GM18519 (cell line): ENCODE measurements at regions not wholly inside any gene's neighbourhood (a gene's known extent, or its start where the extent isn't known, plus 50 kb on each side); places are given as distances from the start of the nearest gene placed in this dataset.

ENCODE experiments used
- ATAC-seq: cut with Tn5 transposase; IDR thresholded peaks from one replicate; pipeline ENCODE4 v1.9.1; 2021; ENCODE audit warnings: mild to moderate bottlenecking, moderate library complexity; ENCODE audit not compliant: unreplicated experiment, low FRiP score

DNA sequence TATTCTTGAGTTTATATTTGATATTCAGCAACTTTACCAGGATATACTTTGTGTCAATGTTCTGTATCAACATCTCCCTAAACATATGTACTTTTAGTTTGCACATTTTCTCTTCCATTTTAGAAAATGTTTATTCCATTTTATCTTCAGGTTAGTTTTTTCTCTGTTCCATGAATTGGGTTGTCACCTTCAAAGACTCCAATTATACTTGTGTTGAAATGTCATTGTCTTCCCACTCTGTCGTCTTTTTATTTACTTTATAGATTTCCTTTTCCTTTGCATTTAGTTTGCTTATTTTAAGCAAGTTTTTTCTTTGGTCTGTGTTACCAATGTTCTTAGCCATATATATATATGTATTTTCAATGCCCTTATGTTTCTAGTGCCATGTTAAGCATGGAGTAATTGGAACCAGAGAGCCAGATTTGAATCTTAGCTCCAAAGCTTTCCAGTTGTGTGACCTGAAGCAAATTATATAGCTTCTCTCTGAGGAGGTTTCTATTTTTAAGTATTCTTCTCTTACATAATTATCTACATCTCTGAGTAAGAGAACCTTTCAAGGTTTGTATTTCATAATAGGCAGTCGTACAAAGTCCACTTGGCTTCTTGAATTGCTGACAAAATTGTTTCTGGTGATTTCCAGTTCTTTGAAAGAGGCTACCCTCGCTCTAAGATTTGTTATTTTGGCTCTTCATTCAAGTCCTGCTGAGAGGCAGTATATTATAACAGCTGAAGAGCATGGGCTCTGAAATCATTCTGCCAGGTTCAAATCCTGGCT, 85.8 kb upstream of the DYRK2 start:
- ATAC-seq: no peak

DNA sequence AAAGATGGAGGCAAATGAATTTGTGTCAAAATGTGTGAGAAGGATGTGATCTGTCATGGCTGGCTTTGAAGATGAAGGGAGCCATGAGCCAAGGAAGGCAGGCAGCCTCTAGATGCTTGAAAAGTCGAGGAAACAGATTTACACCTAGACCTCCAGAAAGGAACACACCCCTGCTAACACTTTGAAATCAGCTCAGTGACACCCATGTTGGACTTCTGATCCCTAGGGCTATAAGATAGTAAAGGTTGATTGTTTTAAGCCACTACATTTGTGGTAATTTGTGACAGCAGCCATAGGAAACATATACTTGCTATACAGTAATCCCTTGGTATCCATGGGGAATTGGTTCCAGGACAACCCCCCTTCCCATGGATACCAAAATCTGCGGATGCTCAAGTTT, 80.5 kb upstream of the DYRK2 start:
- ATAC-seq: no peak

DNA sequence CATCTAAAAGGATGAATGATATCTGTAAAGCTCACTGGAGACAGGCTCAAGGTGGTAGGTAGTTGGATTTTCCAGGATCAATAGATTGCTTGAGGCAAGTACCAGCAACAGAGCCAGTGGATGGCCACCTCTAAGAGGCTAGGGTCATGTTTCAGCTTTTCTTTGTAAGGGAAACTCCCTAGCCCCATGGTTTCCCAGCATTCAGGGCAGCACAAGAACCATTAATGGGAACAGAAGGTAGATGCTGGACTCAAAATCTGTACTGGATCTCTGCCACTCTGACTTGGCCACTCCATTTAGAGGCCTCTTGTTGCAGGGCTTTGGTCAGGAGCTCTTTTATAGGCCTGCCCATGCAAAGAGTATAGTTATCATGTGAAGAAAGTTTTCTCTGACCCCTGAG, 76.1 kb upstream of the DYRK2 start:
- ATAC-seq: no peak

DNA sequence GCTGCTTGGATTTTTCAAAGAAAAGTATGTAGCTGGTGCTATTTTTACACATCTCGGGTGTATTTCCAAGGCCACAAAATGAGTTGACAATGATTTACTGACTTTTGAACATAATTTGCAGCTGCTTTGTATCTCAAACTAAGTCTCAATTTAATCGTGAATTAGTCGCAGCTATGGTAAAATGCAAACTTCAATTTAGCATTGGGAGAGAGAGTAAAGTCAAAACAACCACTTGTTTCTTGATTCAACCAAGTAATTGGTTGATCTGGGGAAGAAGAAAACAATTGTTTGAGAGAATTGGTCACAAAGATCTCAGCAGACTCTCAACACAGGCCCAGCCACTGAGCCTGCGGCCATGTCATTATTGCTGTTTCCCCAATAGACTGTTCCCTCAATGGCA, 75.0 kb upstream of the DYRK2 start:
- no peak for ATAC-seq

DNA sequence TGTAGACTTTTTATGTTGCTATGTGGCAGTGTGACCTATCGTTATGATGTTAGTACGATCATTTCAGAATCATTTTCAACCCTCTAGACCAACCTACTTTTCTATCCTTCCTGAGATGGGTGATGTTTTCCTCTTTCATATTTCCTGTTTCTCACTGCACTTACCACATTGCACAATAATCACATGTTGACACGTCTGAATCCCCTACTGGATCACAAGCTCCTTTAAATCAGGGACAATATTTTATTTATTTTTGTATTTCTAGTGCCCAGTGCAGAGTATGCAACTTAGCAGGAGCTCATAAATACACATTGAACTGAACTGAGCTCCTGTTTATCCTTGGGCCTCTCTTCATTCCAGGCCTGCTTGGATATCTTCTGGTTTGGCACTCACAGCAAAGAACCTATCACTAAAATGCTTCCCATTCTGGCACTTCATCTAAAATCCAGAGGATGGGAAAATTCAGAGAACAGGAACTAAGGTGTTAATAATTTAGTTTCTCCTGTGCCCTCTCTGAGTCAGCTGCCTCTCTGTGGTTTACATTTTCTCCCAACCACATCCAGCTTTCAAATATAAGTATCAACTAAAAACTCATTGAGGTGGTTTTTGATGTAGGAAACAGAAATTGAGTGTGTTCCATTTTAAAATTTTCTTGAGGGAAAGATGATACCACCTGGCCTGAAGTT, 69.4 kb upstream of the DYRK2 start:
- ATAC-seq: no peak

DNA sequence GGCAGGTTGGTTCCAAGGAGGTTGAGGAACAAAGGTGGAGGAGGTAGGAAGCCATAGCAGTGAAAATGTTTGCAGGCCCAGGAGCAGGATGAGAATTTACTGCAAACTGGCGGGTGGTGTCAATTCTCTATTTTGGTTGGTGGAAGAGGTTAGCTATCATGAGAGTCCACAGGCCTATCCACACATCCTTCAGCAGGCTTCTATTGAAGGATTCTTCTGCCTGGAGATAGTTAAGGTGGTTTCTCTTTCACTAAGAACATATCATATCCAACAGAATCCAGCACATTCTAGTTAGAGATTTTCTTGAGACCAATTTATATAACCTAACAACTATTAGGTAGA, 68.9 kb upstream of the DYRK2 start:
- no peak for ATAC-seq

DNA sequence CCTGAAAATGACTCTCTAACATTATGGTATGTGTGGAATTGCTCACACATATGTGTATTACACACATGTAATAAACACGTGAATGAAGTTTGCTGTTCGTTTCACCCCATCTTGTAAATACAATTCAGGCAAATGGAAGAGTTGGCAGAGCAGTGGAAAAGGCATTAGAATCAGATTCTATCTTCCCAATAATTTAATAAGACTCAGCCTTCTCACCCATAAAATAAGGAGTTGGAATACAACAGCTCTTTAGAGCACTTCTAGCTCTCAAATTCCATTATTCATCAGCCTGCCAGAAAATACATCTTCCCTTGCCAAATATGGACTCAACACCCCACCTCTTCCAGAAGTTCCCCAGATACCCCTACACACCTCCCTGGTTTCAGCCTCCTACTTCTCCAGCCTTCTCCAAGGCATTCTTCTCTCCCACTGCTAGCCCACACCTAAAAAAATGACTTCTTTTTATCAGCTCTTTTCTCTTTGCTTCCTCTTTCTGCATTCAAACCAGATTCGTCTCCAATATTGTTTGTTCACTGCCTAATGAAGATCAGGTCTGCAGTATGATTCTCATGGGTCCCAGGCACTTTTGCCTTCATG, 66.2 kb upstream of the DYRK2 start:
- ATAC-seq: no peak

DNA sequence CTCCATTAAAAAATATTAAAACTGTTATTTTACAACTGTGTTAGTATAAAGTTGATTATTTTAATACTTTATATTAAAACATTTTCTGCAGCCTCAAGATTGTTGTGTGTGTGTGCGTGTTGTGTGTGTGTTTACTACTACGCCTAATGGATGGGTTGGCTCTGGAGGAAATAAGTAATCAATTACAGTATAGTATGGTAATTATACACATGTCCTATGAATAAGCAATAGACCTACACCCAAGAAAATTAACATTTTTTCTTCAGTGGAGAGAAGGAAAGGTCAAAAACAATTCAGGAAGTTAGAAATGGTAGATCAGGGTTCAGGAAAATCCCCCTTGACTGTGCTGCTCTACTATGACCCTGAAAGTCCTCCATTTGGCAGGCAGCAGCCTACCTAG, 65.7 kb upstream of the DYRK2 start:
- ATAC-seq: no peak

DNA sequence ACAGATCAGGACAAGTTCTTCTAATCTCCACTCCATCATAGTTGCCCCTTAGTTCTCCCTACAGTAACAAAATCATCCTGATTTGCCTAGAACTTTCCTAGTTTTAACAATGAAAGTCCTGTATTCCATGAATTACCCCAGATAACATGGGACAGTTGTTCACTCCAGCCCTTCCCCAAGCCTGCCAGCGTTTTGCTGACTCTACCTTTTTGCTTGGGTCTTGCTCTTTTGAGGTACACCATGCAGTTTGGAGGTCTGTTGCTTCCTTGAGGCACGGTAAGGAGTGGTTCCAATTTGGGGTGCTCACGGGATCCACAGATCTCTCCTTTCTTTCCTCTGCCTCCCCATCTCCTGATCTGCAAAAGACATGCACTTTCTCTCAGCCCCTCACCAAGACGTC, 61.6 kb upstream of the DYRK2 start:
- ATAC-seq: no peak

DNA sequence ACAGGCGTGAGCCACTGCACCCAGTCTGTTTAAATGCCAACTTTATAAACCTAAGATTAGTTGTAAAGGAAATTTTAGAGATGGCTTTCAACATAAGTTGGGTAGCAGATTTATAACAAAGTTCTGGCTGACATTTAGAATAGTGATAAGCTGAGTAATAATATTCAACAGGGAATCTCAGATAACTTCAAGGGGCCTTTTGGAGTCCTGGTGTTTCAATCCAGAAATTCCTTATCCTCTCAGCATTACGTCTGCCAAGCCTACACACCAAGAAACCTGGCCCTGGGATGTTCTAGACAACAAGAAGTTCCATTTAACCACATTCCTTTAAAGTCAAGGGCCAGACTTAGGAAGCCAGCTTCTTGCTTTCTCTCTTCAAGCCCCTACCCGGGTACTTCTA, 59.5 kb upstream of the DYRK2 start:
- ATAC-seq: no peak

DNA sequence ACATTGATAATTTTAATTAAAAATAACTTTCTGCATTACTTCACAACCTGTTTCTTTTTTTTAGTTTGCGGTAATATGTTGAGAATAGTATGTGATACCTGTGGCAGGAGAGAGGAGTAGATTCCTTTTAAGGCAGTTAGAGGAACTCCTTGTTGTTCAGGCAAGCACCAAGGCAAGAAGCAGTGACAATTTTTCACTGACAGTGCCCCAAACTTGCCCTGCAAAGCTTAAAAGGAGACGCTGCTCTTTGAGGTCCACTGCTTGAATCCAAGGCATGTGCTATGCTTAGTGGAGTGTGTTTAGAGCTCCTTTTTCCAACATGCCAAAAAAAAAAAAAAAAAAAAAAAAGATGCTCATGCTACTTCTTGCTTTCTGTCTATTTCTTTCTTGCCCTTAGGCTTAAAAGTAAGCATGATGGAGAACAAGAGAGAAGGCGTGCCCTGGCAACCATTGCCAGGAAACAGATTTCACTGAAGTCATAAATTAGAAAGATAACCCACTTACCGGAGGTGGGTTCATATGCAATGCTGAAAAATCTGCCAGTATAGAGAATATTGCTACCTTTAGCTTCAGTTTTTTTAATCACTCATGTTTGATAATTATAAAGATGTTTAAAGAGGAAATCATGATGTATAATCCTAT, 58.3 kb upstream of the DYRK2 start:
- no peak for ATAC-seq

DNA sequence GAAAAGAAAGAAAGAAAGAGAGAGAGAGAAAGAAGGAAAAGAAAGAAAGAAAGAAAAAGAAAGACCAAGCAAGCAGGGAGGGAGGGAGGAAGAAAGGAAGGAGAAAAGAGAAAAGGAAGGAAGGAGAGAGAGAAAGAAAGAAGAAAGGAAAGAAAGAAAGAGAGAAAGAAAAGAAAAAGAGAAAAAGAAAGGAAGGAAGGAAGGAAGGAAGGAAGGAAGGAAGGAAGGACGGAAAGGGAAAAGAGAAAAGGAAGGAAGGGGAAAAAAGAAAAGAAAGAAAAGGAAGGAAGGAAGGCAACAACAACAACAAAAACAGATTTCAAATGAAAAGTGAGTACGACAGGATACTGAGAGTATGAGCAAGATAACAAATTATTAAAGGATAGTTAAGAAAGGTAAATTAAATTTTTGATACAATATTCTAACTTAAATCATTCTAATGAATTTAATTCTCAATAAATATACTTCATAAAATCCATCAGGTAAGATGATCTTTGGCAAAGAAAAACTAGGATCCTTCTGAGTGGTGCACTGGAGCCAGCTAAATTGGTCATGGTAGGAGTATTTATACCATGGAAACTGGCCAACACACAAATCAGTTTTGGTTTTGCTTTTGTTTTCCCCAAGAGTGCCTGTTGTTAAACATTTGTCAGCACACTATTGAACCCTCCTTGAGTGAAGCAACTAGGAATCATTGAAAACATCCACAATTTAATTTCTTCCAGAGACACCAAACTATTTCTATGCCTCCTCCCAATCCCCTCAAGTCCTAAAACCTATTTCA, 56.1 kb upstream of the DYRK2 start:
- peak; percentile 65 for ATAC-seq

DNA sequence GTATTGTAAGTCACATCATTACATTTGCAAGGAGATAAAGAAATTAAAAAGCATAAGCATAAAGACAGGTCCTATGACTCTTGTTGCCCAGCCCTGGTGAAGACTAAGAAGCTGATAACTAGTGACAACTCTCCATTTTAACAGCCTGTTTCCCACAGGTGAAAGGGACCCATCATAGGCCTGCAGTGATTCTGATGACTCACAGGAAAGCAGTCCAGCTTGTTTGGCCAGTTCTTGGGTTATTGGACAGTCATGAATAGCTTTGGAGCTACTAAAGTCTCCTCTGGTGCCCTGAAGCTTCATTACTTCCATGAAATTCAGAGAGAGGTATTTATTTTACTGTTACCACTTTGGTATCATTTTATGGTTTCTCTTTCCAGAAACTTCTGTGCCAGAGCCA, 55.5 kb upstream of the DYRK2 start:
- ATAC-seq: no peak

DNA sequence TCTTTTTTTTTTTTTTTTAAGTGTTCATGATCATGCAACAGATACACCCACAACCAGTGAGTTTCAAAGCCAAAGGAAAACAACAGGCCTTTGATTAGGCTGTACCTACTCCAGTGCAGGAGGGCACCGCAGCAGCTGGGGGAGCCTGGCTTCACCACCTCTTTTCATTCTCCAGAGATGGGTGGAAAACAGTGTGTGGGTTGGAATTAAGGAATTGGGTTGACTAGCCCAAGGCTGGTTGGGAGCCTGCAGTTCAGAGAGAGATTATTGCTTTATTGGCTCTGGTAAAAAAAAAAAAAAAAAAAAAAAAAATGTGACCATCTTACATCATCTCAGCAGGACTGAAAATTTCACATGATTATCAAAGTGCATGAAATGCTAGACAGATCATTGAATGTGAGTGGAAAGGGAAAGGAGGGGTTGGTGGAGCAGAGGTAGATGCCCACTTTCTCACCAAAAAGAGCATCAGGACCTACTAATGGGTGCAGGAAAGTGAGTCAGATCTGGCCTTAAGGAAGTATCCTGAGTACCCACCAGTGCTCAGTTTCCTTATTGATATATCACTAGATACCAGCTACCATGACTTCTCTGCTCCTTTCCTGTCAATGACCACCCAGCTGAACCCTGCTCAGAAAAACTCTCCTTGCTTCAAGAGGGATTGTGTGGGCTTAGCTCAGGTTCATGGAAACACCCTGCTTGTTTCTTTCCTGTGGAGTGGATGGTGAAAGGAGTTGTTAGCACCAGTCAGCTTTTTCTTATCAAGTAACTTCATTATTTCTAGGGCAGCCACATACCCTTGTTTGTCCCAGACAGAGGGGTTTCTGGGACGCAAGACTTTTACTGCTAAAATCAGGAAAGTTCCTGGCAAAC, 54.8 kb upstream of the DYRK2 start:
- no peak for ATAC-seq

DNA sequence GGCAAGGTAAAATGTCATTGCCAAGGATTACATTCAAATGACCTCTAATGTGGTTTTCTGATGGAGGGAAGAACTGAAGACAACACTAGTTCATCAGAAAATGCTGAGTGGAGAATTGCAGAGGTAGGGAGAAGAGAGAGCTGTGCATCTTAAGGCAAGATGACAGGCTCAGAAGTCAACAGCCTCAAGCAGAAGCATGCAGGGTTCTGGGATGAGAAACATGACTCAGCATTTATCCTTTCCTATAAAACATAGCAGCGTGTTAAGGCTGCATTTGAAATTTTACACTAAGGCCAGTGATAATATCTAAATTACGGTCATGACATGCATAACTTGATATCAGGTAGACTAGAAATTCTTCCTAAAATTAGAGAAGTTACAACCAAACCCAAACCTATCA, 53.7 kb upstream of the DYRK2 start:
- ATAC-seq: no peak

DNA sequence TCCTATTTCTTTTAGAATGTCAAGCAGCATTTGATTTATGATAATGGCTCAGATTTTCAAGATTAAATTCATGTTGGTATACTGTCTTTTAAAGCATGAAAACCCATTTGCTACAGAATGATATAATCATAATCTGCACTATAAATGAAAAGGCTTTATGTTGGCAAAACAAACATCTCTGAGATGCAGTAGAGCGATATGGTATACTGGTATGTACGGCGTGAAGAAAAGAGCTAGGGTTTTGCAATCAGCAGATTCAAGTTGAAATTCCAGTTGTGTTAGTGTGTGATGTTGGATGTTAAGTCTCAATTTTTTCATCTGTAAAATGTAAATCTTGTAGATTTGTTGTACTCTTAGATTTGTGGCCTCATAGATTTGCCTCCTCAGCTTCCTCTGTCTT, 53.2 kb upstream of the DYRK2 start:
- no peak for ATAC-seq

DNA sequence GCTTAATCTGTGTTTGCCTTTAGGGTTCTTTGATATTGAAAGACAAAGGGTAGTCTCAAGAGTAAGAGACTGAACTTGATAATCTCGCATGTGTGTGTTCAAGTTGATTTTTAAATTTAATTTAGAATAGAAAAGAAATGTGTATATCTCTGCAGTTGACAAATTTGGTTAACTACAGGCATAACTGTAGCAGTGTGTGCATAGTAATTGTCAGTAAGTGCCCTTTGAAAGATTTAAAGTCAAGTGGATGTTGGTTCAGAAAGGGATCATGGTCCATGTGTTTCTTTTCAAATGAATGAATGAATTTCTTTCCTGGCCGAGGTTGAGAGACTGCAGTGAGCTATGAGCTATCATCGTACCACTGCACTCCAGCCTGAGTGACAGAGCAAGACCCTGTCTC, 49.9 kb upstream of the DYRK2 start:
- ATAC-seq: no peak
